Suprapubic skin (tissue), 3 donors: ENCODE measurements at regions not wholly inside any gene's neighbourhood (a gene's known extent, or its start where the extent isn't known, plus 50 kb on each side); places are given as distances from the start of the nearest gene placed in this dataset.
"Not testable (repeated sequence)": the region's sequence is repeated elsewhere in the genome, so short reads cannot be mapped to it uniquely, and the experiment has no call there.

Source experiments
- POLR2A ChIP-seq, 2 donors: fragments of 450-650 bp; IDR thresholded peaks; one replicate each; pipeline ENCODE4 v1.6.1; 2017; ENCODE audit warnings: antibody characterized with exemption in 2 of 2, mild to moderate bottlenecking in 2 of 2, moderate library complexity in 2 of 2
- TF ChIP-seq, protein P1 (sequence below), 2 donors: fragments of 200-600 bp in 1 of 2; fragments of 450-650 bp in 1 of 2; sonication (generic) in 1 of 2; IDR thresholded peaks; one replicate each; pipeline ENCODE4 v1.5.1; 2016 to 2019; ENCODE audit warnings: antibody characterized with exemption in 2 of 2, mild to moderate bottlenecking in 1 of 2, moderate library complexity in 1 of 2

DNA sequence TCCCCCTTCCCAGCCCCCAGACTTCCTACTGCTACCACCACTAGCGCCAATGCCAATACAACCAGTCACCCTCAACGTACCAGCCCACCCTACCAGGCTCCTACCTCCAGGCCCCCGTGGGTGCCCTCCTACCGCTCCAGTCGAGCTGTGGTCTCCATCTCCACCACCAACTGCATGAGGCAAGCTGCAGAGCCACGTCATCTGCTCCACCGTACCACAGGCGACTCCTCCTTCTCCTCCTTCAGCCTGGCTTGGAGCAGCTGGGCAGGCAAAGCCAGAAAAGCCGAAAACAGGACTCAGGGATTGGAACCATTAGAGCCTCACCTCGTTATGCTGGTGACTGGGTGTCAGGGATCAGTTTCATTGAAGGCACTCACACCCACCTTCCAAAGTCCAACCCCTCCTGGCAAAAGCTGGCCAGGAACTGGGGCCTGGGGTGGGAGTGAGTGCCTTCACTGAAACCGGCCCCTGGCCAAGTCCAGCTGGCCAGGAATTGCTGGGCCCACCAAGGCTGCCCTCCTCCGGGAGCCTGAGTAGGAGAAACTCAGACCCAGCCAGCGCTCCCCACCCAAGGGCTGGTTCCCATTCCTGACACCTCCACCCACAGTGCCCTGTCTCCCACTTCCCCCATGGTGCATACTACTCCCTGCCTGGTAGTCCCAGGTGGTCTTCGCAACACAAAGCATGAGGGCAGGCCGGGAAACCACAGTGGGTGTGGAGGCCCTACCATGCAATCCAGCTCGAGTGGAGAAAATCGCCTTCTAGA, 176.2 kb downstream of the USP22 start:
- TF ChIP-seq, protein P1, sequence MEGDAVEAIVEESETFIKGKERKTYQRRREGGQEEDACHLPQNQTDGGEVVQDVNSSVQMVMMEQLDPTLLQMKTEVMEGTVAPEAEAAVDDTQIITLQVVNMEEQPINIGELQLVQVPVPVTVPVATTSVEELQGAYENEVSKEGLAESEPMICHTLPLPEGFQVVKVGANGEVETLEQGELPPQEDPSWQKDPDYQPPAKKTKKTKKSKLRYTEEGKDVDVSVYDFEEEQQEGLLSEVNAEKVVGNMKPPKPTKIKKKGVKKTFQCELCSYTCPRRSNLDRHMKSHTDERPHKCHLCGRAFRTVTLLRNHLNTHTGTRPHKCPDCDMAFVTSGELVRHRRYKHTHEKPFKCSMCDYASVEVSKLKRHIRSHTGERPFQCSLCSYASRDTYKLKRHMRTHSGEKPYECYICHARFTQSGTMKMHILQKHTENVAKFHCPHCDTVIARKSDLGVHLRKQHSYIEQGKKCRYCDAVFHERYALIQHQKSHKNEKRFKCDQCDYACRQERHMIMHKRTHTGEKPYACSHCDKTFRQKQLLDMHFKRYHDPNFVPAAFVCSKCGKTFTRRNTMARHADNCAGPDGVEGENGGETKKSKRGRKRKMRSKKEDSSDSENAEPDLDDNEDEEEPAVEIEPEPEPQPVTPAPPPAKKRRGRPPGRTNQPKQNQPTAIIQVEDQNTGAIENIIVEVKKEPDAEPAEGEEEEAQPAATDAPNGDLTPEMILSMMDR (IDR thresholded peaks at IDR 0.05), result not testable (repeated sequence)
- TF ChIP-seq POLR2A (IDR thresholded peaks at IDR 0.05), result not testable (repeated sequence)
